Spinal cord (tissue), 9 donors: ENCODE measurements at regions not wholly inside any gene's neighbourhood (a gene's known extent, or its start where the extent isn't known, plus 50 kb on each side); places are given as distances from the start of the nearest gene placed in this dataset.

ENCODE experiments used
- DNase-seq, 6 donors: peaks; one replicate each; pipeline versions ENCODE4 v3.0.0 to v3.0.0-alpha.2; 2013 to 2015; ENCODE audit warnings: low spot score in 6 of 6, low read depth in 4 of 6
- H3K27ac ChIP-seq: one replicate; pipeline ENCODE4 v1.5.1; 2013; ENCODE audit warnings: low read depth, low read length, control low read depth
- H3K27me3 ChIP-seq: one replicate; pipeline ENCODE4 v1.6.1; 2013; ENCODE audit warnings: low read length; ENCODE audit not compliant: control insufficient read depth, insufficient read depth
- H3K36me3 ChIP-seq: one replicate; pipeline ENCODE4 v1.6.1; 2013; ENCODE audit warnings: low read length; ENCODE audit not compliant: control insufficient read depth, insufficient read depth
- H3K4me1 ChIP-seq: one replicate; pipeline ENCODE4 v1.6.1; 2013; ENCODE audit warnings: low read length; ENCODE audit not compliant: control insufficient read depth, insufficient read depth
- H3K4me3 ChIP-seq: one replicate; pipeline ENCODE4 v1.5.1; 2013; ENCODE audit warnings: low read depth, low read length, control low read depth
- H3K9me3 ChIP-seq: one replicate; pipeline ENCODE4 v1.6.1; 2013; ENCODE audit warnings: low read length; ENCODE audit not compliant: control insufficient read depth, insufficient read depth
- WGBS: methylation state at CpG from one replicate; pipeline ENCODE4 v1.1.5; 2013; ENCODE audit warnings: missing lambda C conversion rate; ENCODE audit not compliant: insufficient coverage; 5-methylcytosine and 5-hydroxymethylcytosine counted together
- donor health status: healthy.

- DNase-seq, result no peak
- Histone ChIP-seq H3K4me1 (no peaks in the 10 kb centered on the region), H3K27me3 (no peaks in the 10 kb centered on the region), H3K36me3 (no peaks in the 10 kb centered on the region), H3K4me3 (no peak overlapping the region), H3K27ac (no peak overlapping the region), H3K9me3 (no peaks in the 10 kb centered on the region)
These were observed 680.8 kb downstream of the SI start for GRCh38 chr3:164397462-164397861.

- no peak for DNase-seq
- Histone ChIP-seq H3K9me3 (no peaks in the 10 kb centered on the region), H3K36me3 (no peaks in the 10 kb centered on the region), H3K4me3 (no peak overlapping the region), H3K4me1 (no peaks in the 10 kb centered on the region), H3K27ac (no peak overlapping the region), H3K27me3 (no peaks in the 10 kb centered on the region)
- WGBS, result no CpG with 5 or more reads among the region's 1 CpG
These were observed 685.1 kb downstream of the SI start for GRCh38 chr3:164393171-164393570.

- H3K27ac ChIP-seq, result no peak overlapping the region
- H3K4me1 ChIP-seq, result no peaks in the 10 kb centered on the region
- H3K4me3 ChIP-seq, result no peak overlapping the region
- no peak for DNase-seq
- H3K27me3 ChIP-seq, result no peaks in the 10 kb centered on the region
- no peaks in the 10 kb centered on the region for H3K36me3 ChIP-seq
- no peaks in the 10 kb centered on the region for H3K9me3 ChIP-seq
These were observed 688.2 kb downstream of the SI start for GRCh38 chr3:164390046-164390445.

- H3K27ac ChIP-seq, result no peak overlapping the region
- H3K36me3 ChIP-seq, result no peaks in the 10 kb centered on the region
- DNase-seq, result no peak
- no peak overlapping the region for H3K4me3 ChIP-seq
- H3K9me3 ChIP-seq, result no peaks in the 10 kb centered on the region
- no peaks in the 10 kb centered on the region for H3K27me3 ChIP-seq
- no CpG with 5 or more reads among the region's 1 CpG for WGBS
- H3K4me1 ChIP-seq, result no peaks in the 10 kb centered on the region
These were observed 691.1 kb downstream of the SI start for GRCh38 chr3:164387236-164387635.

- Histone ChIP-seq H3K9me3 (no peaks in the 10 kb centered on the region), H3K4me3 (no peak overlapping the region), H3K4me1 (no peaks in the 10 kb centered on the region), H3K27me3 (no peaks in the 10 kb centered on the region), H3K36me3 (no peaks in the 10 kb centered on the region), H3K27ac (no peak overlapping the region)
- no CpG with 5 or more reads among the region's 3 CpGs for WGBS
- DNase-seq, result no peak
These were observed 698.1 kb downstream of the SI start for GRCh38 chr3:164380156-164380555.

GRCh38 chr3:164377466-164377865 lies 700.8 kb downstream of the SI start:
- H3K9me3 ChIP-seq, result no peaks in the 10 kb centered on the region
- no CpG with 5 or more reads among the region's 2 CpGs for WGBS
- H3K36me3 ChIP-seq, result no peaks in the 10 kb centered on the region
- H3K27me3 ChIP-seq, result no peaks in the 10 kb centered on the region
- H3K27ac ChIP-seq, result no peak overlapping the region
- DNase-seq, result no peak
- no peaks in the 10 kb centered on the region for H3K4me1 ChIP-seq
- no peak overlapping the region for H3K4me3 ChIP-seq

GRCh38 chr3:164375995-164376394 lies 702.3 kb downstream of the SI start:
- Histone ChIP-seq H3K4me3 (no peak overlapping the region), H3K27ac (no peak overlapping the region), H3K27me3 (no peaks in the 10 kb centered on the region), H3K36me3 (no peaks in the 10 kb centered on the region), H3K9me3 (no peaks in the 10 kb centered on the region), H3K4me1 (no peaks in the 10 kb centered on the region)
- DNase-seq, result no peak
- no CpG with 5 or more reads among the region's 1 CpG for WGBS

GRCh38 chr3:164375538-164375937 lies 702.8 kb downstream of the SI start:
- Histone ChIP-seq H3K27ac (no peak overlapping the region), H3K36me3 (no peaks in the 10 kb centered on the region), H3K4me3 (no peak overlapping the region), H3K27me3 (no peaks in the 10 kb centered on the region), H3K9me3 (no peaks in the 10 kb centered on the region), H3K4me1 (no peaks in the 10 kb centered on the region)
- no CpG with 5 or more reads among the region's 1 CpG for WGBS
- no peak for DNase-seq

GRCh38 chr3:164371681-164372080 lies 706.6 kb downstream of the SI start:
- H3K4me1 ChIP-seq, result no peaks in the 10 kb centered on the region
- no peaks in the 10 kb centered on the region for H3K27me3 ChIP-seq
- H3K27ac ChIP-seq, result no peak overlapping the region
- no peak overlapping the region for H3K4me3 ChIP-seq
- WGBS, result 100% methylated on average over 1 of the region's 2 CpGs
- DNase-seq, result peak in 1 of 6 donors; percentile 83
- H3K9me3 ChIP-seq, result no peaks in the 10 kb centered on the region
- no peaks in the 10 kb centered on the region for H3K36me3 ChIP-seq

- 85% methylated on average over 4 of the region's 5 CpGs for WGBS
- DNase-seq, result no peak
- Histone ChIP-seq H3K36me3 (no peaks in the 10 kb centered on the region), H3K27ac (no peak overlapping the region), H3K27me3 (no peaks in the 10 kb centered on the region), H3K4me1 (no peaks in the 10 kb centered on the region), H3K4me3 (no peak overlapping the region), H3K9me3 (no peaks in the 10 kb centered on the region)
These were observed 707.3 kb downstream of the SI start for GRCh38 chr3:164370970-164371369.

- no peak overlapping the region for H3K4me3 ChIP-seq
- no peaks in the 10 kb centered on the region for H3K4me1 ChIP-seq
- no CpG with 5 or more reads among the region's 1 CpG for WGBS
- H3K36me3 ChIP-seq, result no peaks in the 10 kb centered on the region
- no peaks in the 10 kb centered on the region for H3K27me3 ChIP-seq
- H3K27ac ChIP-seq, result no peak overlapping the region
- no peaks in the 10 kb centered on the region for H3K9me3 ChIP-seq
- no peak for DNase-seq
These were observed 713.1 kb downstream of the SI start for GRCh38 chr3:164365242-164365641.
